Germinal center (tissue), 1 donor: ENCODE measurements at regions not wholly inside any gene's neighbourhood (a gene's known extent, or its start where the extent isn't known, plus 50 kb on each side); places are given as distances from the start of the nearest gene placed in this dataset.

Experiments used
- DNase-seq: peaks from one replicate; pipeline ENCODE4 v3.0.0; 2012; ENCODE audit warnings: mixed read lengths, low spot score

- DNase-seq: no peak
Observed at GRCh38 chrX:20606831-20607230, 340.1 kb upstream of the RPS6KA3 start.

GRCh38 chrX:20596856-20597255 lies 330.1 kb upstream of the RPS6KA3 start:
- no peak for DNase-seq

GRCh38 chrX:20595928-20596575 lies 329.3 kb upstream of the RPS6KA3 start:
- no peak for DNase-seq

GRCh38 chrX:20594985-20595384 lies 328.3 kb upstream of the RPS6KA3 start:
- no peak for DNase-seq

- no peak for DNase-seq
Observed at GRCh38 chrX:20593836-20594235, 327.1 kb upstream of the RPS6KA3 start.

- no peak for DNase-seq
Observed at GRCh38 chrX:20593402-20593801, 326.7 kb upstream of the RPS6KA3 start.

- no peak for DNase-seq
Observed at GRCh38 chrX:20591246-20591645, 324.5 kb upstream of the RPS6KA3 start.

GRCh38 chrX:20585782-20586181 lies 319.1 kb upstream of the RPS6KA3 start:
- no peak for DNase-seq

GRCh38 chrX:20571611-20572010 lies 304.9 kb upstream of the RPS6KA3 start:
- DNase-seq: no peak

- no peak for DNase-seq
Observed at GRCh38 chrX:20567108-20567507, 300.4 kb upstream of the RPS6KA3 start.

GRCh38 chrX:20547611-20548051 lies 280.9 kb upstream of the RPS6KA3 start:
- DNase-seq: no peak

GRCh38 chrX:20545538-20545937 lies 278.8 kb upstream of the RPS6KA3 start:
- no peak for DNase-seq

- DNase-seq: no peak
Observed at GRCh38 chrX:20542072-20542471, 275.4 kb upstream of the RPS6KA3 start.

GRCh38 chrX:20538974-20539373 lies 272.3 kb upstream of the RPS6KA3 start:
- no peak for DNase-seq

- no peak for DNase-seq
Observed at GRCh38 chrX:20531667-20532066, 265.0 kb upstream of the RPS6KA3 start.

GRCh38 chrX:20530406-20530921 lies 263.8 kb upstream of the RPS6KA3 start:
- DNase-seq: peak; percentile 15

GRCh38 chrX:20529711-20530110 lies 263.0 kb upstream of the RPS6KA3 start:
- DNase-seq: no peak

GRCh38 chrX:20529301-20529700 lies 262.6 kb upstream of the RPS6KA3 start:
- no peak for DNase-seq

GRCh38 chrX:20527558-20528011 lies 260.9 kb upstream of the RPS6KA3 start:
- DNase-seq: peak; percentile 7

GRCh38 chrX:20527041-20527440 lies 260.3 kb upstream of the RPS6KA3 start:
- DNase-seq: no peak

GRCh38 chrX:20523626-20524312 lies 257.1 kb upstream of the RPS6KA3 start:
- DNase-seq: no peak

- DNase-seq: no peak
Observed at GRCh38 chrX:20522420-20522819, 255.7 kb upstream of the RPS6KA3 start.

GRCh38 chrX:20521222-20521621 lies 254.5 kb upstream of the RPS6KA3 start:
- no peak for DNase-seq

GRCh38 chrX:20519826-20520225 lies 253.1 kb upstream of the RPS6KA3 start:
- DNase-seq: no peak
